NCI-H526 treated with DMSO at 0.1 percent for 48 hours (cell line): ENCODE measurements at regions not wholly inside any gene's neighbourhood (a gene's known extent, or its start where the extent isn't known, plus 50 kb on each side); places are given as distances from the start of the nearest gene placed in this dataset.
"Not testable (repeated sequence)": the region's sequence is repeated elsewhere in the genome, so short reads cannot be mapped to it uniquely, and the experiment has no call there.

Source experiments
- DNase-seq: peaks from one replicate; lab custom pipeline; 2025; lab: John Stamatoyannopoulos, UW

- DNase-seq, result no peak
Observed at GRCh38 chr6:56839533-56840183, 115.2 kb upstream of the BEND6 start.

GRCh38 chr6:56838965-56839364, 115.9 kb upstream of the BEND6 start:
- DNase-seq, result no peak

- no peak for DNase-seq
Observed at GRCh38 chr6:56838016-56838555, 116.8 kb upstream of the BEND6 start.

GRCh38 chr6:56837322-56837894, 117.5 kb upstream of the BEND6 start:
- no peak for DNase-seq

- no peak for DNase-seq
Observed at GRCh38 chr6:56835612-56836011, 119.3 kb upstream of the BEND6 start.

GRCh38 chr6:56833873-56834272, 121.0 kb upstream of the BEND6 start:
- no peak for DNase-seq

GRCh38 chr6:56833127-56833791, 121.6 kb upstream of the BEND6 start:
- no peak for DNase-seq

- DNase-seq, result no peak
Observed at GRCh38 chr6:56832225-56832624, 122.7 kb upstream of the BEND6 start.

GRCh38 chr6:56831334-56831733, 123.6 kb upstream of the BEND6 start:
- no peak for DNase-seq

- no peak for DNase-seq
Observed at GRCh38 chr6:56827908-56828649, 126.8 kb upstream of the BEND6 start.

- not testable (repeated sequence) for DNase-seq
Observed at GRCh38 chr6:56824431-56824830, 130.5 kb upstream of the BEND6 start.

- DNase-seq, result no peak
Observed at GRCh38 chr6:56821005-56821432, 133.9 kb upstream of the BEND6 start.

GRCh38 chr6:56820060-56820459, 134.8 kb upstream of the BEND6 start:
- DNase-seq, result no peak

- no peak for DNase-seq
Observed at GRCh38 chr6:56819604-56820003, 135.3 kb upstream of the BEND6 start.

- no peak for DNase-seq
Observed at GRCh38 chr6:56816370-56816769, 138.5 kb upstream of the BEND6 start.

- DNase-seq, result no peak
Observed at GRCh38 chr6:56815436-56815835, 139.5 kb upstream of the BEND6 start.

GRCh38 chr6:56814802-56815201, 140.1 kb upstream of the BEND6 start:
- no peak for DNase-seq

GRCh38 chr6:56814308-56814707, 140.6 kb upstream of the BEND6 start:
- no peak for DNase-seq

- DNase-seq, result not testable (repeated sequence)
Observed at GRCh38 chr6:56812851-56813250, 142.1 kb upstream of the BEND6 start.

GRCh38 chr6:56808871-56809359, 146.0 kb upstream of the BEND6 start:
- DNase-seq, result no peak

GRCh38 chr6:56807989-56808337, 146.9 kb upstream of the BEND6 start:
- DNase-seq, result no peak

GRCh38 chr6:56807326-56807988, 147.4 kb upstream of the BEND6 start:
- DNase-seq, result no peak
